GM23248 (cell line): ENCODE measurements at regions not wholly inside any gene's neighbourhood (a gene's known extent, or its start where the extent isn't known, plus 50 kb on each side); places are given as distances from the start of the nearest gene placed in this dataset.

Source experiments
- DNase-seq: peaks from one replicate; pipeline ENCODE4 v3.0.0-alpha.2; 2015
- H2AFZ ChIP-seq: fragments of 200-600 bp; sonication (generic); 2 replicates; pipeline ENCODE4 v1.6.1; 2016; ENCODE audit warnings: antibody characterized with exemption
- H3F3A ChIP-seq: fragments of 200-600 bp; sonication (generic); 2 replicates; pipeline ENCODE4 v1.6.1; 2016; ENCODE audit warnings: mild to moderate bottlenecking, antibody characterized with exemption, mixed run types; ENCODE audit not compliant: insufficient read depth
- H3K27ac ChIP-seq: fragments of 200-600 bp; sonication (generic); 2 replicates; pipeline ENCODE4 v1.5.1; 2016; ENCODE audit warnings: mild to moderate bottlenecking
- H3K27me3 ChIP-seq: fragments of 200-600 bp; sonication (generic); replicated peaks from 2 replicates; pipeline ENCODE4 v1.6.1; 2016; ENCODE audit warnings: mild to moderate bottlenecking; ENCODE audit not compliant: insufficient read depth
- H3K36me3 ChIP-seq: fragments of 200-600 bp; sonication (generic); 2 replicates; pipeline ENCODE4 v1.6.1; 2016; ENCODE audit warnings: low read depth, mild to moderate bottlenecking
- H3K4me1 ChIP-seq: fragments of 200-600 bp; sonication (generic); 2 replicates; pipeline ENCODE4 v1.6.1; 2016; ENCODE audit warnings: mild to moderate bottlenecking; ENCODE audit not compliant: insufficient read depth
- H3K4me2 ChIP-seq: fragments of 200-600 bp; sonication (generic); one replicate; pipeline ENCODE4 v1.6.1; 2016; ENCODE audit warnings: mild to moderate bottlenecking; ENCODE audit not compliant: unreplicated experiment
- H3K4me3 ChIP-seq: fragments of 200-600 bp; sonication (generic); 2 replicates; pipeline ENCODE4 v1.5.1; 2016; ENCODE audit warnings: mild to moderate bottlenecking
- H3K79me2 ChIP-seq: fragments of 200-600 bp; sonication (generic); 2 replicates; pipeline ENCODE4 v1.6.1; 2016; ENCODE audit warnings: mild to moderate bottlenecking; ENCODE audit not compliant: insufficient read depth
- H3K9ac ChIP-seq: fragments of 200-600 bp; sonication (generic); 2 replicates; pipeline ENCODE4 v1.6.1; 2016; ENCODE audit warnings: mild to moderate bottlenecking
- H3K9me2 ChIP-seq: fragments of 200-600 bp; sonication (generic); 2 replicates; pipeline ENCODE4 v1.6.1; 2016; ENCODE audit warnings: mixed run types, mild to moderate bottlenecking, moderate library complexity; ENCODE audit not compliant: insufficient read depth
- H3K9me3 ChIP-seq: fragments of 200-600 bp; sonication (generic); one replicate; pipeline ENCODE4 v1.6.1; 2017; ENCODE audit warnings: low read depth
- H4K20me1 ChIP-seq: fragments of 200-600 bp; sonication (generic); 2 replicates; pipeline ENCODE4 v1.6.0; 2016; ENCODE audit not compliant: insufficient read depth
- EZH2 ChIP-seq: fragments of 200-600 bp; sonication (generic); IDR thresholded peaks from 2 replicates; pipeline ENCODE4 v1.6.1; 2018; ENCODE audit warnings: antibody characterized with exemption, mild to moderate bottlenecking; ENCODE audit not compliant: insufficient read depth, poor library complexity, severe bottlenecking
- EZH2phosphoT487 ChIP-seq: fragments of 200-600 bp; sonication (generic); IDR thresholded peaks from 2 replicates; pipeline ENCODE4 v1.6.1; 2018; ENCODE audit warnings: antibody characterized with exemption, moderate library complexity, mild to moderate bottlenecking, low read depth; ENCODE audit not compliant: insufficient read depth
- WGBS, 2 experiments: methylation state at CpG; one replicate each; pipeline ENCODE4 v1.1.6; 2015 to 2017; ENCODE audit warnings: low lambda C conversion rate in 2 of 2, low coverage in 1 of 2; ENCODE audit errors: missing lambda C conversion rate in 2 of 2; 5-methylcytosine and 5-hydroxymethylcytosine counted together
- in situ Hi-C: fragments of 300-500 bp; cut with MboI; formaldehyde crosslinking; loops from 2 replicates; pipeline ENCODE4 v1.15.0; 2020

GRCh38 chr16:79870016-79870886, 269.7 kb upstream of the MAF start:
- Histone ChIP-seq H3K36me3 (no peaks in the 10 kb centered on the region), H3K9me3 (no peaks in the 10 kb centered on the region), H3K4me3 (no peak overlapping the region), H3K9ac (no peak overlapping the region), H2AFZ (no peak overlapping the region), H3K9me2 (no peaks in the 10 kb centered on the region), H3K27ac (no peak overlapping the region), H3F3A (no peaks in the 10 kb centered on the region), H4K20me1 (no peaks in the 10 kb centered on the region), H3K27me3 (no peaks in the 10 kb centered on the region), H3K4me2 (no peak overlapping the region), H3K4me1 (no peaks in the 10 kb centered on the region), H3K79me2 (no peaks in the 10 kb centered on the region)
- 71 to 80% methylated on average over 16 of the region's 16 CpGs for WGBS, 2 experiments
- in situ Hi-C loops: no loop called here
- no peak for TF ChIP-seq EZH2
- TF ChIP-seq EZH2phosphoT487: no peak
- no peak for DNase-seq

GRCh38 chr16:79869304-79870015, 268.9 kb upstream of the MAF start:
- Histone ChIP-seq H3K79me2 (no peaks in the 10 kb centered on the region), H3K36me3 (no peaks in the 10 kb centered on the region), H3K9me3 (no peaks in the 10 kb centered on the region), H3K4me2 (no peak overlapping the region), H3K27ac (no peak overlapping the region), H4K20me1 (no peaks in the 10 kb centered on the region), H3K9me2 (no peaks in the 10 kb centered on the region), H3K9ac (no peak overlapping the region), H3K27me3 (no peaks in the 10 kb centered on the region), H3K4me1 (no peaks in the 10 kb centered on the region), H3K4me3 (no peak overlapping the region), H3F3A (no peaks in the 10 kb centered on the region), H2AFZ (no peak overlapping the region)
- WGBS, 2 experiments: 38 to 41% methylated on average over 4 of the region's 4 CpGs
- DNase-seq: no peak
- TF ChIP-seq EZH2 (no peak), EZH2phosphoT487 (no peak)
- in situ Hi-C loops: no loop called here

- Histone ChIP-seq H3K9me2 (no peaks in the 10 kb centered on the region), H3K9ac (no peak overlapping the region), H4K20me1 (no peaks in the 10 kb centered on the region), H3K36me3 (no peaks in the 10 kb centered on the region), H3K4me2 (no peak overlapping the region), H3K4me3 (no peak overlapping the region), H3K9me3 (no peaks in the 10 kb centered on the region), H3K27ac (no peak overlapping the region), H2AFZ (no peak overlapping the region), H3K27me3 (no peaks in the 10 kb centered on the region), H3F3A (no peaks in the 10 kb centered on the region), H3K4me1 (no peaks in the 10 kb centered on the region), H3K79me2 (no peaks in the 10 kb centered on the region)
- in situ Hi-C loops: no loop called here
- 46 to 47% methylated on average over 2 of the region's 2 CpGs for WGBS, 2 experiments
- no peak for TF ChIP-seq EZH2
- TF ChIP-seq EZH2phosphoT487: no peak
- no peak for DNase-seq
Measured at GRCh38 chr16:79868841-79869240, 268.3 kb upstream of the MAF start.

- Histone ChIP-seq H3K9me3 (no peaks in the 10 kb centered on the region), H3K4me2 (no peak overlapping the region), H4K20me1 (no peaks in the 10 kb centered on the region), H3K4me1 (no peaks in the 10 kb centered on the region), H2AFZ (no peak overlapping the region), H3K9me2 (no peaks in the 10 kb centered on the region), H3K4me3 (no peak overlapping the region), H3K27me3 (no peaks in the 10 kb centered on the region), H3K27ac (no peak overlapping the region), H3K9ac (no peak overlapping the region), H3K79me2 (no peaks in the 10 kb centered on the region), H3F3A (no peaks in the 10 kb centered on the region), H3K36me3 (no peaks in the 10 kb centered on the region)
- DNase-seq: no peak
- 33 to 51% methylated on average over 4 of the region's 4 CpGs for WGBS, 2 experiments
- in situ Hi-C loops: no loop called here
- no peak for TF ChIP-seq EZH2phosphoT487
Measured at GRCh38 chr16:79867425-79867997, 267.0 kb upstream of the MAF start.
